ENCODE measurements at regions not wholly inside any gene's neighbourhood (a gene's known extent, or its start where the extent isn't known, plus 50 kb on each side); places are given as distances from the start of the nearest gene placed in this dataset.

GRCh38 chr10:84938117-84938905, 609.9 kb downstream of the CCSER2 start:
- CTCF ChIA-PET = no interaction called here
- Mint-ChIP-seq H3K27me3 (peaks cover 24% of the 10 kb centered on the region), H3K4me3 (no peak overlapping the region), H3K4me1 (ENCODE audit: low read depth) (no peaks in the 10 kb centered on the region), H3K27ac (no peak overlapping the region), H3K9me3 (no peaks in the 10 kb centered on the region), H3K36me3 (ENCODE audit: low read depth) (no peaks in the 10 kb centered on the region)
- Histone ChIP-seq H3K4me1 (ENCODE audit: insufficient read depth, low read length) (no peaks in the 10 kb centered on the region), H3K4me3 (ENCODE audit: low read length) (no peak overlapping the region), H3K27me3 (ENCODE audit: control insufficient read depth in 1 of 2, insufficient read depth in 2 of 2, low read length in 2 of 2) (no peaks in the 10 kb centered on the region), H3K9me3 (ENCODE audit: control insufficient read depth in 1 of 2, insufficient read depth in 1 of 2, low read length in 2 of 2) (no peaks in the 10 kb centered on the region), H3K36me3 (ENCODE audit: insufficient read depth, low read length) (no peaks in the 10 kb centered on the region), H3K27ac (ENCODE audit: low read depth in 1 of 2, low read length in 2 of 2) (no peak overlapping the region)
- TF ChIP-seq CTCF (IDR thresholded peaks at IDR 0.05) = no peak
- DNase-seq (no peak), ATAC-seq (ENCODE audit: poor library complexity) (no peak)
- intact Hi-C loops (cut with DNase I, micrococcal nuclease) = no loop called here
- POLR2A ChIA-PET = no interaction called here

- Mint-ChIP-seq H3K9me3 (no peaks in the 10 kb centered on the region), H3K4me3 (no peak overlapping the region), H3K27ac (no peak overlapping the region), H3K36me3 (ENCODE audit: low read depth) (no peaks in the 10 kb centered on the region), H3K27me3 (peaks cover 5% of the 10 kb centered on the region), H3K4me1 (ENCODE audit: low read depth) (no peaks in the 10 kb centered on the region)
- Histone ChIP-seq H3K27ac (ENCODE audit: low read depth in 1 of 2, low read length in 2 of 2) (no peak overlapping the region), H3K4me3 (ENCODE audit: low read length) (no peak overlapping the region), H3K9me3 (ENCODE audit: control insufficient read depth in 1 of 2, insufficient read depth in 1 of 2, low read length in 2 of 2) (no peaks in the 10 kb centered on the region), H3K36me3 (ENCODE audit: insufficient read depth, low read length) (no peaks in the 10 kb centered on the region), H3K4me1 (ENCODE audit: insufficient read depth, low read length) (no peaks in the 10 kb centered on the region), H3K27me3 (ENCODE audit: control insufficient read depth in 1 of 2, insufficient read depth in 2 of 2, low read length in 2 of 2) (no peaks in the 10 kb centered on the region)
- intact Hi-C loops (cut with DNase I, micrococcal nuclease) = no loop called here
- TF ChIP-seq CTCF (IDR thresholded peaks at IDR 0.05) = no peak
- POLR2A ChIA-PET = no interaction called here
- ATAC-seq (ENCODE audit: poor library complexity) = no peak
- DNase-seq = no peak
- CTCF ChIA-PET = no interaction called here
Observed at GRCh38 chr10:84943541-84943940, 615.2 kb downstream of the CCSER2 start.

GRCh38 chr10:84944187-84944586, 615.8 kb downstream of the CCSER2 start:
- Mint-ChIP-seq H3K4me1 (ENCODE audit: low read depth) (no peaks in the 10 kb centered on the region), H3K4me3 (no peak overlapping the region), H3K36me3 (ENCODE audit: low read depth) (no peaks in the 10 kb centered on the region), H3K27ac (no peak overlapping the region), H3K9me3 (no peaks in the 10 kb centered on the region), H3K27me3 (peaks cover 5% of the 10 kb centered on the region)
- no peak for ATAC-seq (ENCODE audit: poor library complexity)
- intact Hi-C loops (cut with DNase I, micrococcal nuclease) = no loop called here
- Histone ChIP-seq H3K9me3 (ENCODE audit: control insufficient read depth in 1 of 2, insufficient read depth in 1 of 2, low read length in 2 of 2) (no peaks in the 10 kb centered on the region), H3K27me3 (ENCODE audit: control insufficient read depth in 1 of 2, insufficient read depth in 2 of 2, low read length in 2 of 2) (no peaks in the 10 kb centered on the region), H3K27ac (ENCODE audit: low read depth in 1 of 2, low read length in 2 of 2) (no peak overlapping the region), H3K4me3 (ENCODE audit: low read length) (no peak overlapping the region), H3K36me3 (ENCODE audit: insufficient read depth, low read length) (no peaks in the 10 kb centered on the region), H3K4me1 (ENCODE audit: insufficient read depth, low read length) (no peaks in the 10 kb centered on the region)
- ChIA-PET POLR2A (no interaction called here), CTCF (interaction anchor here (0.5 kb wide), 1 partner anchor 228 kb away, joined by 3 read pairs; no protein-coding TSS in a partner anchor)
- no peak for DNase-seq
- TF ChIP-seq CTCF (IDR thresholded peaks at IDR 0.05) = no peak
